Smooth muscle cell (in vitro differentiated cells): ENCODE measurements at regions not wholly inside any gene's neighbourhood (a gene's known extent, or its start where the extent isn't known, plus 50 kb on each side); places are given as distances from the start of the nearest gene placed in this dataset.
A peak's percentile ranks its signal among the peaks of the same experiment; 100 is the strongest.

Source experiments
- DNase-seq: peaks from one replicate; lab custom pipeline; 2025; ENCODE audit not compliant: unreplicated experiment; lab: John Stamatoyannopoulos, UW
- H2AFZ ChIP-seq: fragments of 200-600 bp; sonication (generic); 2 replicates; pipeline ENCODE4 v1.6.0; 2016; ENCODE audit warnings: antibody characterized with exemption, low read depth, mild to moderate bottlenecking
- H3F3A ChIP-seq: fragments of 200-600 bp; sonication (generic); 2 replicates; pipeline ENCODE4 v1.6.0; 2017; ENCODE audit warnings: antibody characterized with exemption, low read depth
- H3K27ac ChIP-seq: fragments of 200-600 bp; sonication (generic); 2 replicates; pipeline ENCODE4 v1.5.1; 2016; ENCODE audit warnings: low read depth, mild to moderate bottlenecking
- H3K27me3 ChIP-seq: fragments of 200-600 bp; sonication (generic); 2 replicates; pipeline ENCODE4 v1.6.1; 2016; ENCODE audit warnings: low read depth, mild to moderate bottlenecking
- H3K36me3 ChIP-seq: fragments of 200-600 bp; sonication (generic); 2 replicates; pipeline ENCODE4 v1.5.1; 2016; ENCODE audit warnings: low read depth
- H3K4me1 ChIP-seq: fragments of 200-600 bp; sonication (generic); 2 replicates; pipeline ENCODE4 v1.5.1; 2016; ENCODE audit warnings: low read depth
- H3K4me2 ChIP-seq: fragments of 200-600 bp; sonication (generic); 2 replicates; pipeline ENCODE4 v1.6.0; 2016; ENCODE audit warnings: mild to moderate bottlenecking
- H3K4me3 ChIP-seq: fragments of 200-600 bp; sonication (generic); 2 replicates; pipeline ENCODE4 v1.5.1; 2016; ENCODE audit warnings: mild to moderate bottlenecking
- H3K79me2 ChIP-seq: fragments of 200-600 bp; sonication (generic); 2 replicates; pipeline ENCODE4 v1.6.0; 2016; ENCODE audit warnings: low read depth, mild to moderate bottlenecking
- H3K9ac ChIP-seq: fragments of 200-600 bp; sonication (generic); 2 replicates; pipeline ENCODE4 v1.6.0; 2016; ENCODE audit warnings: low read depth
- H3K9me3 ChIP-seq: fragments of 200-600 bp; sonication (generic); replicated peaks from 2 replicates; pipeline ENCODE4 v1.5.1; 2016; ENCODE audit warnings: low read depth
- H4K20me1 ChIP-seq: fragments of 200-600 bp; sonication (generic); 2 replicates; pipeline ENCODE4 v1.6.0; 2016; ENCODE audit warnings: low read depth
- WGBS: methylation state at CpG from one replicate; pipeline ENCODE4 v1.1.7; 2016; ENCODE audit warnings: low lambda C conversion rate; 5-methylcytosine and 5-hydroxymethylcytosine counted together
- TF ChIP-seq, protein P1 (sequence below): fragments of 200-600 bp; sonication (generic); IDR thresholded peaks from 2 replicates; pipeline ENCODE4 v1.5.1; 2017; ENCODE audit warnings: borderline replicate concordance, mild to moderate bottlenecking, antibody characterized with exemption; ENCODE audit not compliant: insufficient read depth, poor library complexity, severe bottlenecking

- no peak overlapping the region for H3K4me2 ChIP-seq
Observed at GRCh38 chr5:163005949-163006348, 431.4 kb upstream of the CCNG1 start.

GRCh38 chr5:163022582-163023128 lies 414.7 kb upstream of the CCNG1 start:
- Histone ChIP-seq H3K27me3 (no peaks in the 10 kb centered on the region), H2AFZ (no peak overlapping the region), H3K27ac (no peak overlapping the region), H3K79me2 (no peaks in the 10 kb centered on the region), H3K4me2 (no peak overlapping the region), H3F3A (no peaks in the 10 kb centered on the region), H4K20me1 (no peaks in the 10 kb centered on the region), H3K9me3 (no peaks in the 10 kb centered on the region), H3K4me1 (no peaks in the 10 kb centered on the region), H3K36me3 (no peaks in the 10 kb centered on the region), H3K4me3 (no peak overlapping the region), H3K9ac (no peak overlapping the region)
- WGBS = 84% methylated on average over 1 of the region's 1 CpG
- TF ChIP-seq, protein P1, sequence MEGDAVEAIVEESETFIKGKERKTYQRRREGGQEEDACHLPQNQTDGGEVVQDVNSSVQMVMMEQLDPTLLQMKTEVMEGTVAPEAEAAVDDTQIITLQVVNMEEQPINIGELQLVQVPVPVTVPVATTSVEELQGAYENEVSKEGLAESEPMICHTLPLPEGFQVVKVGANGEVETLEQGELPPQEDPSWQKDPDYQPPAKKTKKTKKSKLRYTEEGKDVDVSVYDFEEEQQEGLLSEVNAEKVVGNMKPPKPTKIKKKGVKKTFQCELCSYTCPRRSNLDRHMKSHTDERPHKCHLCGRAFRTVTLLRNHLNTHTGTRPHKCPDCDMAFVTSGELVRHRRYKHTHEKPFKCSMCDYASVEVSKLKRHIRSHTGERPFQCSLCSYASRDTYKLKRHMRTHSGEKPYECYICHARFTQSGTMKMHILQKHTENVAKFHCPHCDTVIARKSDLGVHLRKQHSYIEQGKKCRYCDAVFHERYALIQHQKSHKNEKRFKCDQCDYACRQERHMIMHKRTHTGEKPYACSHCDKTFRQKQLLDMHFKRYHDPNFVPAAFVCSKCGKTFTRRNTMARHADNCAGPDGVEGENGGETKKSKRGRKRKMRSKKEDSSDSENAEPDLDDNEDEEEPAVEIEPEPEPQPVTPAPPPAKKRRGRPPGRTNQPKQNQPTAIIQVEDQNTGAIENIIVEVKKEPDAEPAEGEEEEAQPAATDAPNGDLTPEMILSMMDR = no peak
- DNase-seq = no peak

More at GRCh38 chr5:163005949-163006348, 431.4 kb upstream of the CCNG1 start:
- no peaks in the 10 kb centered on the region for H4K20me1 ChIP-seq
- H3K9ac ChIP-seq = no peak overlapping the region
- WGBS = 53% methylated on average over 1 of the region's 1 CpG
- no peak for DNase-seq
- H3F3A ChIP-seq = no peaks in the 10 kb centered on the region
- no peaks in the 10 kb centered on the region for H3K4me1 ChIP-seq
- no peak overlapping the region for H3K4me3 ChIP-seq
- H3K27me3 ChIP-seq = no peaks in the 10 kb centered on the region
- no peaks in the 10 kb centered on the region for H3K79me2 ChIP-seq
- TF ChIP-seq, protein P1 = peak; percentile 47
- H3K36me3 ChIP-seq = no peaks in the 10 kb centered on the region
- no peaks in the 10 kb centered on the region for H3K9me3 ChIP-seq
- H3K27ac ChIP-seq = no peak overlapping the region
- H2AFZ ChIP-seq = no peak overlapping the region

- Histone ChIP-seq H3K79me2 (no peaks in the 10 kb centered on the region), H3K27me3 (no peaks in the 10 kb centered on the region), H3K36me3 (no peaks in the 10 kb centered on the region), H3K9me3 (no peaks in the 10 kb centered on the region), H3K4me1 (no peaks in the 10 kb centered on the region), H2AFZ (no peak overlapping the region), H3K9ac (no peak overlapping the region), H3K4me2 (no peak overlapping the region), H3K4me3 (no peak overlapping the region), H3K27ac (no peak overlapping the region), H4K20me1 (no peaks in the 10 kb centered on the region), H3F3A (no peaks in the 10 kb centered on the region)
- no peak for DNase-seq
- WGBS = 93% methylated on average over 2 of the region's 2 CpGs
- TF ChIP-seq, protein P1 = no peak
Observed at GRCh38 chr5:163023846-163024245, 413.5 kb upstream of the CCNG1 start.

GRCh38 chr5:163024936-163025335 lies 412.5 kb upstream of the CCNG1 start:
- no peak overlapping the region for H2AFZ ChIP-seq
- H3K9me3 ChIP-seq = no peaks in the 10 kb centered on the region
- no peak overlapping the region for H3K4me3 ChIP-seq
- no peaks in the 10 kb centered on the region for H4K20me1 ChIP-seq
- H3K27ac ChIP-seq = no peak overlapping the region
- DNase-seq = no peak
- 91% methylated on average over 7 of the region's 7 CpGs for WGBS
- H3K4me1 ChIP-seq = no peaks in the 10 kb centered on the region
- H3F3A ChIP-seq = no peaks in the 10 kb centered on the region
- no peaks in the 10 kb centered on the region for H3K36me3 ChIP-seq
- H3K9ac ChIP-seq = no peak overlapping the region
- TF ChIP-seq, protein P1 = no peak
- no peak overlapping the region for H3K4me2 ChIP-seq
- no peaks in the 10 kb centered on the region for H3K27me3 ChIP-seq
- no peaks in the 10 kb centered on the region for H3K79me2 ChIP-seq
